Choroid plexus epithelial cell (primary cell): ENCODE measurements at regions not wholly inside any gene's neighbourhood (a gene's known extent, or its start where the extent isn't known, plus 50 kb on each side); places are given as distances from the start of the nearest gene placed in this dataset.
A peak's percentile ranks its signal among the peaks of the same experiment; 100 is the strongest.

ENCODE experiments used
- DNase-seq: peaks from one replicate; pipeline ENCODE4 v3.0.0-alpha.2; 2010; ENCODE audit warnings: low read depth
- H3K4me3 ChIP-seq: 2 replicates; pipeline ENCODE4 v1.5.1; 2011; ENCODE audit warnings: low read depth, mild to moderate bottlenecking, control low read depth, low read length, moderate library complexity
- CTCF ChIP-seq: conservative IDR thresholded peaks from 2 replicates; pipeline ENCODE4 v1.5.1; 2011; ENCODE audit warnings: low read depth, mild to moderate bottlenecking, control low read depth, inconsistent platforms, low read length, moderate library complexity

- no peak for TF ChIP-seq CTCF
- no peak overlapping the region for H3K4me3 ChIP-seq
- no peak for DNase-seq
These were observed 208.9 kb downstream of the ZEB2 start for GRCh38 chr2:144310889-144311608.

- DNase-seq = no peak
- no peak overlapping the region for H3K4me3 ChIP-seq
- no peak for TF ChIP-seq CTCF
These were observed 209.4 kb downstream of the ZEB2 start for GRCh38 chr2:144310484-144310883.

GRCh38 chr2:144307711-144308110, 212.2 kb downstream of the ZEB2 start:
- H3K4me3 ChIP-seq = no peak overlapping the region
- TF ChIP-seq CTCF = no peak
- no peak for DNase-seq

GRCh38 chr2:144304202-144304601, 215.7 kb downstream of the ZEB2 start:
- no peak for TF ChIP-seq CTCF
- DNase-seq = no peak
- no peak overlapping the region for H3K4me3 ChIP-seq

GRCh38 chr2:144300632-144301031, 219.3 kb downstream of the ZEB2 start:
- DNase-seq = no peak
- no peak overlapping the region for H3K4me3 ChIP-seq
- TF ChIP-seq CTCF = no peak

GRCh38 chr2:144290276-144290675, 229.6 kb downstream of the ZEB2 start:
- DNase-seq = no peak
- no peak overlapping the region for H3K4me3 ChIP-seq
- no peak for TF ChIP-seq CTCF

GRCh38 chr2:144288438-144288837, 231.5 kb downstream of the ZEB2 start:
- TF ChIP-seq CTCF = no peak
- peak; percentile 10 for DNase-seq
- H3K4me3 ChIP-seq = no peak overlapping the region
